Fibroblast of upper back skin (primary cell): ENCODE measurements at regions not wholly inside any gene's neighbourhood (a gene's known extent, or its start where the extent isn't known, plus 50 kb on each side); places are given as distances from the start of the nearest gene placed in this dataset.

Experiments used
- DNase-seq: peaks from one replicate; pipeline ENCODE4 v3.0.0-alpha.2; 2013

DNA sequence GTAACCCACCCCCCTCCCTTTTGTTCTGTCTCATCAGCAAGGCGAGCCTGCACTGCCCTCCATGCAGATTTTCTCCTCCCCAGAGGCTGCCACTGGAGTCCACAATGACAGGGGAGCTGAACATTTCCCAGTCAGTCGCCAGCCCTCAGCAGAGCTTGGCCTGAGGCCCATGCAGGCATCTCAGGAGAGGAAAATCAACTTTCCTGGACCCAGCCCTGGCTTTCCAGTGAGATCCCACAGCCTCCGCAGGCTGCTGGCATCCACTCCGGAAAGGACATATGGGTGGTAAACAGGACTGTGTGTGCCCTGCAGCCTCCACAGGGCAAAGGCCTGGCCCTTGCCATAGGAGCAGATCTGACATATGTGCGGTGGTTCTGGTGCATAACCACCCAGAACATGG, 253.8 kb downstream of the TNS1 start:
- no peak for DNase-seq

DNA sequence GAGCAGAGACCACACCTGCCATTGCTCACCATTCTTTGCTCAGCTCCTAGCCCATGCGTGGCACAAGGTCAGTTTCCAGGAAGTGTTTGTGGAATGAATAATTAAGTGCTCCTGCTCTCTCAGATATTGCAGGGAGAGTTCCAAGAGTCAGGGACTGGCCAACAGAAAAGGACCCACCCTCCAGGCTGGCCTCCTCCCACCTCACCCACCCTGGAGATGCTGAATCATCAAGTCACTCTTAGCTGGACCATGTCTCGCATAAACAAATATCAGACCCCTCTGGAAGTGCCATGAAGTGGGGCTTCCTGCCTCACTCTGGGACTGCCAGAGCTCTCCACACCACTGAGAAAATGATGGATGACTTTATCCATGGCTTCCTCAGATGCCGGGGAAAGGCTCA, 256.0 kb downstream of the TNS1 start:
- DNase-seq: peak; percentile 44

DNA sequence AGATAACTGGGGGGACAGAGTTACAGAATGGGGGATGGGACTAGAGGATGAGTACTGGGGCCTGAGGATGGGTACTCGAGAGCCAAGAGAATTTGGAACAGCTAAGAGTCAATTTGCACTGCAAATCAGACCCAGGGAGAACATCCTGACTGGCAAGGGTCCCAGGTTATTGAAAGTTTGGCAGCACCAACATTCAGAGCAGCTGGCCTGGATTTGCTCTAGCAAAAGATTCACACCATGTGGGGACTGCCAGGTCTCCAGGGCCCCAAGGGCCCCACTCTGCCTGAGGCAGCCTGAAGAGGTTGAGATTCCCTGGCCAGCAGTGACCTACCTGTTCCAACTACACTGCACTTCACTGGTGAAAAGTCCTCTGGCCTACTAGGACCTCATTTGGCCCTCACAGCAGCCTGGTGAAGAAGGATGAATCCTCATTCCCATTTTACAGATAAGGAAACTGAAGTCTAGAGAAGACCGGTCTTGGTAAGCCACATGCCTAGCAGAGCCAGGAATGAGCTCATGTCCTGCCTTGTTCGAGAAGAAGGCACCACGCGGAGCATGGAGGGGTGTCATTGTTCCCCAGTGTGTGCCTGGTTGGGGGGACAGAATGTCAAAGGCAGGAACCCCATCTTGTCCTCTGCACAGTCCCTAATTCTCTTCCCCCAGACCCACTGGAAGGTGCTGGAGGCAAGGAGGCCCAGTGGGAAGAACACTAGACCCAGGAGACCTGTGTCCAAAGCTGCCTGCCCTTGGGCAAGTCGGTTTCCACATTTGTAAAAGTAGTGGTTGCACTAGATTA, 258.6 kb downstream of the TNS1 start:
- no peak for DNase-seq

GRCh38 chr2:217743407-217743806, 259.4 kb downstream of the TNS1 start:
- DNase-seq: no peak

DNA sequence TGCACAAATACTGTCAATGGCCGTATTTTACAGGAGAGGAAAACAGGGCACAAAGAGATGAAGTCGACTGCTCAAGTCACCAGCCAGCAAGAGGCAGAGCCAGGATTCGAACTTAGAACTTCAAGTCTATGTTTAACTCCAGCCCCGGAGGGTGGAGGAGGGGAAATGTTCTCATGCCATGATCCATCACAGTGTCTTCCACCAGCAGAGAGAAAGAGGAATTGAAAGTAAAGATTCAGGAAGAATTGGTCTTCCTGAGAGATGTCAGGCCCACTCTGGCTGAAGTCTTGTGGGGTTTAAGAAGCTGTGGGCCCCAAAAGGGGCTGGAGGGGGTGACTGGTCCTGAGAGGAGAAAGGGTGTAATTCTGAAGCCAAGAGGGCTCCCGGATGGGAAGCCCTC, 260.0 kb downstream of the TNS1 start:
- DNase-seq: no peak

DNA sequence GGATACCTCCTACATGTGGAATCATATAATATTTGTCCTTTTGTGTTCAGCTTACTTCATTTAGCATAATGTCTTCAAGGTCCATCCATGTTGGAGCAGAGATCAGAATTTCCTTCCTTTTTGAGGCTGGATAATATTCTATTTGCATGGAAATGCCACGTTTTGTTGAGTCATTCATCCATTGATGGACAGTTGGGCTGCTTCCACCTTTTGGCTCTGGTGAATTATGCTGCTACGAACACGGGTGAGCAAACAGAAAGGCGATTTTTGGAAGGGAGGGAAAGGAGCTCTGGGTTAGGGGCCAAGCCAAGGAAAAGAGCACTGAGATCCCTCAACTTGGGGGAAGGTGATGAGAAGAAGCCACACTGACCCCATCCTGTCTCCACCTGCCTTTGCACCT, 260.5 kb downstream of the TNS1 start:
- no peak for DNase-seq

DNA sequence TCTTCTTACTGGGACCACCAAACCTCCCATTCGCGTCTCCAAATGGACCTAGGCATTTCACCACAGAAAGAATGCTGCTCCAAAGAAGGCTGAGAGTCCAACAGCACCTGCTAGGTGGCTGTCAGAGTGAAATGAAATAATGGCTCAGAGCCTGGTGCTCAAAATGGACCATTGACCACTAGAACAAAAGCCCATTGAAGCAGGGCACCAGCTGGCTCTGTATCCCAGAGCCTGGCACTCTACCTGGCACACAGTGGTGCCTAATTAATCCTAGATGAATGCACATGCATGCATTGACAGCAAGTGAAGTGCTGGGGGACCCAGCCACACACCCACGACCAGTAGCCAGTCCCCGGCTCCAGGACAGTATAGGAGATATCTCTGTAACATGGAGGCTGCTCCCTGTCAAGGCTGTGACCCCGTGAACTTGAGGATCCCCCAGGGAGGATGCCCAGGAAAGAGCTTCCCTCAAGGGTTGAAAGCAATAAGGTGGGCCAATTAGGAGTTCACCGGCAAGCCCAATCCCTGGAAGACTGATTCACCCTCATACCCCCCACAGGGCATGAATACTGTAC, 261.3 kb downstream of the TNS1 start:
- DNase-seq: no peak

DNA sequence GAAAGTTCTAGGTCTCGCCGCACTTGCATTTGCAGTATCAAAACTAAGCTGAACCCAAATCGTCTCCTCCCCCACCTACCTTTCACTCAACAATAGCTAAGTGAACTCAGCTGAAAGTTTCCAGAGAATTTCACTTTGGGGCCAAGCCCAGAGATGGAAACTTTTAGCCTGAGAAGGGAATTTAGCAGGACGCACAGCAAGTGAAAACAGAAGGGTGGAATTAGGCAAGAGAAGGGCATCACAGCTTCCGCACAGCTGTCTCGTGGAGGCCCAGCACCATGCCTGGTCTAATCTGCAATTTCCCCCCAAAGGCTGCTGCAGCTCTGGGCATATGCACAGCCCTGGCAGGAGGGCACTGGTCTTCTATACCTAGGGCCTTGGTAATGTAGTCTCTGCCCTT, 262.0 kb downstream of the TNS1 start:
- DNase-seq: no peak

DNA sequence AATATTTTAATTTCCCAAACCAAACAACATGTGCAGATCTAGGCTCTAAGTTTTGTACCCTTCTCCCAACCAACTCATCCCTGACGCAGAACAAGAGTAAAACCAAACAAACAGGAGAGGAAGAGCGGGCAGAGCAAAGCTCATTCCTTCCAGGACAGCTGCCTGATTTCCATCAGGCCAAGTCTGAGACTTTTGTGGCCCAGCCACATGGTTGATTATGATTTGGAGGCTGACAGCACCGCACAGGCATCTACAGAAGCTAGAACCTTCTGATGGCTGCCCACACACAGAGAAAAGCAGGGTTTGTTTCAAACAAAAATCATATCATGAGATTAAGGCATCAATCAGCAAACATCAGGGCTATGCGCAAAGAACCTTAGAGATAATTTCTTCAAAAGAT, 262.6 kb downstream of the TNS1 start:
- no peak for DNase-seq

GRCh38 chr2:217739741-217740140, 263.1 kb downstream of the TNS1 start:
- no peak for DNase-seq

DNA sequence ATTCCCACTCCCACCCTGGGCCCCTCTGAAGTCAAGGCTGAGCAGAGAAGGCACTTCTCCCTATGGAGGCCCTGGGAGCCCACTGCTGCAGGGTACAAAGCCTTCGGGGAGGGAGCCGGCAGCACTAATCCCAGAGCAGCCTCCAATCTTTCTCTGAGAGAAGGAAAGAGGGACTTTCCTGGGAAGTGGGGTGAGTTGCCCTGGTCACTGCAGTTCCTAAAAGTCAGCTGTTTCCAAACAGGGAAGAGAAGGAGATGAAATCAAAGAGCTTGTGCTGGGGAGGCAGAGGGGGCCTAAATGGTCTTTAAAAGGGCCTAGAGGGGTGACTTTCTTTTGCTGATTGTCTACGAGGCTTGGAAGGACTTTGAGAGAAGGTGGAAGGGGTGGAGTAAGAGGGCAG, 264.7 kb downstream of the TNS1 start:
- no peak for DNase-seq

- DNase-seq: no peak
Measured at GRCh38 chr2:217736776-217737550, 265.8 kb downstream of the TNS1 start.

- no peak for DNase-seq
Measured at GRCh38 chr2:217735899-217736298, 266.9 kb downstream of the TNS1 start.

GRCh38 chr2:217735034-217735433, 267.8 kb downstream of the TNS1 start:
- no peak for DNase-seq

DNA sequence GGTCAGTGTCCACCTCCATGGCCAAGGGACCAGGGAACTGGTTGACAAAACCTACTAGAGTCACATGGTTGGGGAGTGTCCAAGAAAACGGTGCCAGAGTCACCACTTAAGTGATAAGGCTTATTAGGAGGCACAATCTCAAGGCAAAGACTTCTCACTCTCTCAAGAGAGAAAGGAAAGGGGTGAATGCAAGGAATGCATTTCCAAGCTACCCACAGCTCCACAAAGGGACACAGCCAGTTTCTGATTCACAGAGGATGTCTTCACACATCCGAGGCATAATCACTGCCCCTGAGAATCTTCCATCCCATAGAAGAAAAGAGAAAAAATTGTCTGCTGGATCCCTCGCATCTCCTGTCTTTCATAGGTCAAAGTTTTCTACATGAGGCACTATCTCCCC, 269.3 kb downstream of the TNS1 start:
- DNase-seq: peak; percentile 47

- peak; percentile 93 for DNase-seq
Measured at GRCh38 chr2:217732992-217733391, 269.8 kb downstream of the TNS1 start.

- DNase-seq: no peak
Measured at GRCh38 chr2:217731805-217732204, 271.0 kb downstream of the TNS1 start.

DNA sequence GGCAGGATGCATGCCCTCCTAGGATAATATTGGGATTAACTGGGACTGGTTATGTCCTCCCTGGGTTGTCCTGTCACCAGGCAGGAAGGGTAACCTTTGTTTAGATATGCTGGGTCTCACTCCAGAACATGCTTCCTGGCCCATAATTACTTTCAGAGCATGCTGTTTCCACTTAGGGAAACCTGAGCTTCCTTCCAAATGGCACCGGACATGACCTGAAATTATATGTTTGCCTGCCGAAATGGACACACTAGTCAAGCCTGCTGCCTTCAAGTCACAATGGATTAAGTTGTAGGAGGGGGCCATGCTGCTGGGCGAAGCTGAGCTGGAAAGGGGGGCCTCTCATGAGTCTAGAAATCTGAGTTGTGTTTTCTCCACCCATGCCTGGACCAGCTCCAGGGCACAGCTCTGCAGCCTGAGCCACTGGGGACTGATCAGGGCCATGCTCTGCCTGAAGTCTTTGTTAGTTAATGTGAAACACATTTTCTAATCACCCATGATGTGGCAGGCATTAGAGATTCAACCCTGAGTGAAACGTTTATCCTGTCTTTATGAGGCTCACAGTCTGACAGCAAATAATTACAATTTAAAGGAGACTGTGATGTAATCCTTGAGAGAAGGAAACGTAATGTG, 273.3 kb downstream of the TNS1 start:
- DNase-seq: peak; percentile 86

DNA sequence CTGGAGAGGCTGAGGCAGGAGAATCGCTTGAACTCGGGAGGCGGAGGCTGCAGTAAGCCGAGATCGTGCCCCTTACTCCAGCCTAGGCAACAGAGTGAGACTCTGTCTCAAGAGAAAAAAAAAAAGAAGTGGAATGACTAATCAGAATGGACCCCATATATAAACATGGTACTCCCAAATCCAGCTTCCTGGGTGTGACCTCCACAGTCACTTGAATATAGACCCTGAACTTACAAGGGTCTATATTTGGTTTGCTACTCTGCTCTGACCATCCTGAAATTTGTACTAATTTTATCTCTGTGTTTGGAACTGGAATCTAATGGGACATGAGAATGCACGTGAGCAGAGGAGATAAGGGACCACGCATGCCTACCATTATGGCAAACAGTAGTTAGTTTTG, 275.0 kb downstream of the TNS1 start:
- DNase-seq: no peak

GRCh38 chr2:217725409-217725808, 277.4 kb downstream of the TNS1 start:
- DNase-seq: no peak

GRCh38 chr2:217724471-217724870, 278.3 kb downstream of the TNS1 start:
- DNase-seq: no peak

GRCh38 chr2:217723981-217724380, 278.8 kb downstream of the TNS1 start:
- no peak for DNase-seq

DNA sequence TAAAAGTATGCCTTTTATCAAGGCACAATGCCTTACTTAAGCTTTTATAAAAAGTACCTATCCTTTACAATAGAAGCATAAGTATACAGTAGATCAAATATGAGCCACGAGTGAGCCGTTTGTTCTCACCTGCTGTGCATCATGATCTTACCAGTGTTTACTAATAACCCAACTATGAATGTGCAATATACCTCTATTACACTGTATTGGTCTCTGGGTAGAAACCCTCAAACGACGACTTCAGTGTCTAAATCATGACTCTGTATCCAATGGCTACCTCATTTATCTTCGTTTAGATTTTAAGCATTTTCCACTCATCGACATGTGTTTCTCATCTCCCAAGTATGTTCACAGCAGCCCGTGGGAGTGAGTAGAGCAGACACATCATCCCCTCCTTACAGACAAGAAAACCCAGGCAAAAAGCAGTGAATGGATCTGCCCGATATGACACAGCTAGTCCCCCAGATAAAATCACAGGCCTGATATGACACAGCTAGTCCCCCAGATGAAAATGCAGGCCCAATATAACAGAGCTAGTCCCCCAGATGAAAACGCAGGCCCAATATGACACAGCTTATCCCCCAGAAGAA, 279.8 kb downstream of the TNS1 start:
- peak; percentile 92 for DNase-seq
